SK-N-MC (cell line): ENCODE measurements at regions not wholly inside any gene's neighbourhood (a gene's known extent, or its start where the extent isn't known, plus 50 kb on each side); places are given as distances from the start of the nearest gene placed in this dataset.

ENCODE experiments used
- EZH2 ChIP-seq: fragments of 200-600 bp; sonication (generic); IDR thresholded peaks from one replicate; pipeline ENCODE4 v1.6.1; 2017; ENCODE audit warnings: antibody characterized with exemption
- POLR2AphosphoS5 ChIP-seq: IDR thresholded peaks from 2 replicates; pipeline ENCODE4 v1.6.1; 2012; ENCODE audit warnings: mild to moderate bottlenecking, low read depth, low read length, borderline replicate concordance

- no peak for TF ChIP-seq EZH2
- no peak for TF ChIP-seq POLR2AphosphoS5
Measured at GRCh38 chr6:121581327-121581726, 145.9 kb downstream of the GJA1 start.
